ENCODE measurements at regions not wholly inside any gene's neighbourhood (a gene's known extent, or its start where the extent isn't known, plus 50 kb on each side); places are given as distances from the start of the nearest gene placed in this dataset.

- TF ChIP-seq, protein P1, sequence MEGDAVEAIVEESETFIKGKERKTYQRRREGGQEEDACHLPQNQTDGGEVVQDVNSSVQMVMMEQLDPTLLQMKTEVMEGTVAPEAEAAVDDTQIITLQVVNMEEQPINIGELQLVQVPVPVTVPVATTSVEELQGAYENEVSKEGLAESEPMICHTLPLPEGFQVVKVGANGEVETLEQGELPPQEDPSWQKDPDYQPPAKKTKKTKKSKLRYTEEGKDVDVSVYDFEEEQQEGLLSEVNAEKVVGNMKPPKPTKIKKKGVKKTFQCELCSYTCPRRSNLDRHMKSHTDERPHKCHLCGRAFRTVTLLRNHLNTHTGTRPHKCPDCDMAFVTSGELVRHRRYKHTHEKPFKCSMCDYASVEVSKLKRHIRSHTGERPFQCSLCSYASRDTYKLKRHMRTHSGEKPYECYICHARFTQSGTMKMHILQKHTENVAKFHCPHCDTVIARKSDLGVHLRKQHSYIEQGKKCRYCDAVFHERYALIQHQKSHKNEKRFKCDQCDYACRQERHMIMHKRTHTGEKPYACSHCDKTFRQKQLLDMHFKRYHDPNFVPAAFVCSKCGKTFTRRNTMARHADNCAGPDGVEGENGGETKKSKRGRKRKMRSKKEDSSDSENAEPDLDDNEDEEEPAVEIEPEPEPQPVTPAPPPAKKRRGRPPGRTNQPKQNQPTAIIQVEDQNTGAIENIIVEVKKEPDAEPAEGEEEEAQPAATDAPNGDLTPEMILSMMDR (IDR thresholded peaks at IDR 0.05; ENCODE audit: low read depth, low read length): no peak
- no peaks in the 10 kb centered on the region for H3K27me3 ChIP-seq (ENCODE audit: insufficient read depth, low read depth, severe bottlenecking)
- H3K27ac ChIP-seq: no peak overlapping the region
- no peaks in the 10 kb centered on the region for H3K36me3 ChIP-seq
- no peaks in the 10 kb centered on the region for H3K9me3 ChIP-seq (ENCODE audit: severe bottlenecking)
- no peak for DNase-seq
- H3K4me3 ChIP-seq (ENCODE audit: low read depth, low read length): no peak overlapping the region
These were observed 240.0 kb upstream of the RPS6KA3 start for GRCh38 chrX:20506739-20507138.

DNA sequence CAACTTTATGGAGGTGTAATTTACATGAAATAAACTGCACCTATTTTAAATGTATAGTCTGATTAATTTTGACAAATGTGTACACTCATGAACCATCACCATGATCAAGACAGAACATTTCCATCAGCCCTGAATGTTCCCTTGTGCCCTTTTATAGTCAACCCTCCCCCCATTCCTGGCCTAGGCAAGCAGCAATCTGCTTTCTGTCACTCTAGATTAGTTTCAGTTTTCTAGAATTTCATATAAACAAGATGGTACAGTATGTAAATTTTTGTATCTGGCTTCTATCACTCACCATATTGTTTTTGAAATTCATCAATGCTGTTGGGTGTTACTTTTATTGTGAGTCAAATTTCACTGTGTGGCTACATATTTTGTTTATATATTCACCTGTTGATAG, 234.2 kb upstream of the RPS6KA3 start:
- TF ChIP-seq, protein P1 (IDR thresholded peaks at IDR 0.05; ENCODE audit: low read depth, low read length): no peak

GRCh38 chrX:20500171-20500865, 233.6 kb upstream of the RPS6KA3 start:
- no peak overlapping the region for H3K4me3 ChIP-seq (ENCODE audit: low read depth, low read length)
- TF ChIP-seq, protein P1 (IDR thresholded peaks at IDR 0.05; ENCODE audit: low read depth, low read length): no peak
- H3K36me3 ChIP-seq: no peaks in the 10 kb centered on the region
- H3K27ac ChIP-seq: no peak overlapping the region
- no peaks in the 10 kb centered on the region for H3K9me3 ChIP-seq (ENCODE audit: severe bottlenecking)
- no peak for DNase-seq
- H3K27me3 ChIP-seq (ENCODE audit: insufficient read depth, low read depth, severe bottlenecking): peaks cover 10% of the 10 kb centered on the region

More for the DNA sequence above, 234.2 kb upstream of the RPS6KA3 start:
- no peaks in the 10 kb centered on the region for H3K9me3 ChIP-seq (ENCODE audit: severe bottlenecking)
- peaks cover 10% of the 10 kb centered on the region for H3K27me3 ChIP-seq (ENCODE audit: insufficient read depth, low read depth, severe bottlenecking)
- H3K27ac ChIP-seq: no peak overlapping the region
- H3K36me3 ChIP-seq: no peaks in the 10 kb centered on the region
- no peak overlapping the region for H3K4me3 ChIP-seq (ENCODE audit: low read depth, low read length)
- no peak for DNase-seq

- Histone ChIP-seq H3K4me3 (ENCODE audit: low read depth, low read length) (no peak overlapping the region), H3K27ac (no peak overlapping the region)
- TF ChIP-seq, protein P1 (IDR thresholded peaks at IDR 0.05; ENCODE audit: low read depth, low read length): no peak
These were observed 233.1 kb upstream of the RPS6KA3 start for GRCh38 chrX:20499763-20500162.

DNA sequence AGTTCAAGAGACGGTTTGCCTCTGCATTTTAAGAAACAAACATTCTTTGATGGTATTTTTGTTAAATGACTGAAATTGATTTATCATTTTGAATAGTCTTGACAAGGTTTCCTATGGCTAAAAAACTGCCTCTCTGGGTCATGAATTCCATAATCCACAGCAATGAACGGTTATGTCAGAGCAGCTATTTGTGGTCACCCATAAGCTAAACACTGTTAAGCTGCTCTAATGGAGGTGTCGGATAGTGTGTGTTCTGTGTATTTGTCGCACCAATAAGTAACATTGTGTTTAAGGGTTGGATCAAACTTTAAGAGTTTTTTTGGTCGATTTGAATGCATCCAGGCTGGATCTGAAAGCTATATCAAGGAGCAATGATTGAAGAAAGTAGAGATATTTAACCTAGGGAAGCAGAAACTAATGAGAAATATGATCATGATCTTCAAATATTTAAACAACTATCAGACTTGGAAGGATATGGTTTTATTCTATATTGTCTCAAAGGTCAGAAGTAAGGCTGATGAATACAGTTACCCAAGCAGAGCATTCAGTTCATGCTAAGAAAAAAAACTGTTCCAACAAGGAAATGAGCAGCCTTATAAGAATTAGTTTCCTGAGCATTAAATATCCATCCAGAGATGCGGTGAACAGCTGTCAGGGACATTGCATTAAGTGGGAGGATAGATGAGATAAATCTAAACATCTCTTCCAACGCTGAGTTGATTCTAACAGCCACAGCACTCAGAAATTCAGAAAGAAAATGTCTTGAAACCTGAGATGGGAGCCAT, 232.3 kb upstream of the RPS6KA3 start:
- H3K27me3 ChIP-seq (ENCODE audit: insufficient read depth, low read depth, severe bottlenecking): peaks cover 10% of the 10 kb centered on the region
- DNase-seq: no peak
- H3K27ac ChIP-seq: no peak overlapping the region
- TF ChIP-seq, protein P1 (IDR thresholded peaks at IDR 0.05; ENCODE audit: low read depth, low read length): no peak
- no peaks in the 10 kb centered on the region for H3K36me3 ChIP-seq
- no peaks in the 10 kb centered on the region for H3K9me3 ChIP-seq (ENCODE audit: severe bottlenecking)
- H3K4me3 ChIP-seq (ENCODE audit: low read depth, low read length): no peak overlapping the region

More at GRCh38 chrX:20499763-20500162, 233.1 kb upstream of the RPS6KA3 start:
- Histone ChIP-seq H3K27me3 (ENCODE audit: insufficient read depth, low read depth, severe bottlenecking) (peaks cover 10% of the 10 kb centered on the region), H3K36me3 (no peaks in the 10 kb centered on the region), H3K9me3 (ENCODE audit: severe bottlenecking) (no peaks in the 10 kb centered on the region)
- no peak for DNase-seq

All from WERI-Rb-1 (cell line).